ENCODE measurements at regions not wholly inside any gene's neighbourhood (a gene's known extent, or its start where the extent isn't known, plus 50 kb on each side); places are given as distances from the start of the nearest gene placed in this dataset.

DNA sequence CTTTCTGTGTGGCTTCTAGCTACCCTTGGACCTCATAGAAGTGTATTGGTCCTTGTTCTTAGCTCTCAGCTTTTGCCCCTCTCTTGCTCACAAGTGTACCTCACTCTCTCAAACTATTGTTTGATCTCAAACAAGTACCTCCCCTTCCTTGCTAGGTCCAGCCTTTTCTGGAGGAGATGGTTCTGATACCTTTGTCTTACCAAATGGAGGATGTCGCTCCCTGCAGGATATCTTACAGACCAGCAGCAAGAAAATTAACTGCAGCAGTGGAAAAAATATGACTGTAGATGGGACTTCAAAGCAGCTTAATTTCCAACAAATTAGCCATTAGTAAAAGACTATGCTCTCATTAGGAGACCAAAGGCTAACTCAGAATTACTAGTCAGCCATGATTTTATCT is 388.1 kb upstream of the ROBO2 start:
- H3K4me3 Mint-ChIP-seq: no peak overlapping the region
- no peaks in the 10 kb centered on the region for H3K27me3 ChIP-seq
- H4K20me1 ChIP-seq (ENCODE audit: low read depth): no peaks in the 10 kb centered on the region
- H3F3A ChIP-seq (ENCODE audit: low read depth): no peaks in the 10 kb centered on the region
- DNase-seq (ENCODE audit: low spot score): peak; percentile 14
- no peak overlapping the region for H3K9ac ChIP-seq
- H2AFZ ChIP-seq (replicated peaks): peak overlapping the region; percentile 55
- TF ChIP-seq EZH2phosphoT487 (IDR thresholded peaks at IDR 0.05) (no peak), EZH2 (IDR thresholded peaks at IDR 0.05) (no peak)
- TF ChIP-seq, protein P1, sequence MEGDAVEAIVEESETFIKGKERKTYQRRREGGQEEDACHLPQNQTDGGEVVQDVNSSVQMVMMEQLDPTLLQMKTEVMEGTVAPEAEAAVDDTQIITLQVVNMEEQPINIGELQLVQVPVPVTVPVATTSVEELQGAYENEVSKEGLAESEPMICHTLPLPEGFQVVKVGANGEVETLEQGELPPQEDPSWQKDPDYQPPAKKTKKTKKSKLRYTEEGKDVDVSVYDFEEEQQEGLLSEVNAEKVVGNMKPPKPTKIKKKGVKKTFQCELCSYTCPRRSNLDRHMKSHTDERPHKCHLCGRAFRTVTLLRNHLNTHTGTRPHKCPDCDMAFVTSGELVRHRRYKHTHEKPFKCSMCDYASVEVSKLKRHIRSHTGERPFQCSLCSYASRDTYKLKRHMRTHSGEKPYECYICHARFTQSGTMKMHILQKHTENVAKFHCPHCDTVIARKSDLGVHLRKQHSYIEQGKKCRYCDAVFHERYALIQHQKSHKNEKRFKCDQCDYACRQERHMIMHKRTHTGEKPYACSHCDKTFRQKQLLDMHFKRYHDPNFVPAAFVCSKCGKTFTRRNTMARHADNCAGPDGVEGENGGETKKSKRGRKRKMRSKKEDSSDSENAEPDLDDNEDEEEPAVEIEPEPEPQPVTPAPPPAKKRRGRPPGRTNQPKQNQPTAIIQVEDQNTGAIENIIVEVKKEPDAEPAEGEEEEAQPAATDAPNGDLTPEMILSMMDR (IDR thresholded peaks at IDR 0.05): no peak
- no peaks in the 10 kb centered on the region for H3K36me3 Mint-ChIP-seq
- H3K4me2 ChIP-seq: no peak overlapping the region
- H3K4me1 Mint-ChIP-seq: peaks cover 5% of the 10 kb centered on the region
- no peak overlapping the region for H3K27ac ChIP-seq
- no peak overlapping the region for H3K27ac Mint-ChIP-seq
- H3K4me1 ChIP-seq: no peaks in the 10 kb centered on the region
- no peaks in the 10 kb centered on the region for H3K79me2 ChIP-seq (ENCODE audit: low read depth)
- H3K27me3 Mint-ChIP-seq (ENCODE audit: insufficient read depth, low read depth): no peaks in the 10 kb centered on the region
- H3K9me3 ChIP-seq (ENCODE audit: low read depth): no peaks in the 10 kb centered on the region
- no peaks in the 10 kb centered on the region for H3K36me3 ChIP-seq
- no peaks in the 10 kb centered on the region for H3K9me3 Mint-ChIP-seq
- H3K4me3 ChIP-seq: no peak overlapping the region

- Histone ChIP-seq H3K27me3 (no peaks in the 10 kb centered on the region), H3K27ac (no peak overlapping the region), H3F3A (ENCODE audit: low read depth) (no peaks in the 10 kb centered on the region), H3K79me2 (ENCODE audit: low read depth) (no peaks in the 10 kb centered on the region), H3K9ac (no peak overlapping the region), H3K36me3 (no peaks in the 10 kb centered on the region), H3K4me1 (no peaks in the 10 kb centered on the region), H3K4me3 (no peak overlapping the region), H3K4me2 (no peak overlapping the region), H3K9me3 (ENCODE audit: low read depth) (no peaks in the 10 kb centered on the region), H4K20me1 (ENCODE audit: low read depth) (no peaks in the 10 kb centered on the region), H2AFZ (replicated peaks) (no peak overlapping the region)
- no peak for TF ChIP-seq EZH2phosphoT487 (IDR thresholded peaks at IDR 0.05)
- no peak for TF ChIP-seq EZH2 (IDR thresholded peaks at IDR 0.05)
- TF ChIP-seq, protein P1 (IDR thresholded peaks at IDR 0.05): no peak
- Mint-ChIP-seq H3K36me3 (no peaks in the 10 kb centered on the region), H3K4me1 (peaks cover 5% of the 10 kb centered on the region), H3K9me3 (no peaks in the 10 kb centered on the region), H3K27ac (no peak overlapping the region), H3K4me3 (no peak overlapping the region), H3K27me3 (ENCODE audit: insufficient read depth, low read depth) (no peaks in the 10 kb centered on the region)
- no peak for DNase-seq (ENCODE audit: low spot score)
Observed at GRCh38 chr3:76652524-76652923, 387.4 kb upstream of the ROBO2 start.

GRCh38 chr3:76653640-76654251 is 386.2 kb upstream of the ROBO2 start:
- no peak for DNase-seq (ENCODE audit: low spot score)
- H3K27me3 ChIP-seq: no peaks in the 10 kb centered on the region
- H3K27me3 Mint-ChIP-seq (ENCODE audit: insufficient read depth, low read depth): no peaks in the 10 kb centered on the region
- no peaks in the 10 kb centered on the region for H4K20me1 ChIP-seq (ENCODE audit: low read depth)
- no peak overlapping the region for H2AFZ ChIP-seq (replicated peaks)
- H3K79me2 ChIP-seq (ENCODE audit: low read depth): no peaks in the 10 kb centered on the region
- H3K4me1 ChIP-seq: no peaks in the 10 kb centered on the region
- H3K4me2 ChIP-seq: no peak overlapping the region
- H3K9ac ChIP-seq: no peak overlapping the region
- H3K27ac Mint-ChIP-seq: no peak overlapping the region
- H3K9me3 ChIP-seq (ENCODE audit: low read depth): no peaks in the 10 kb centered on the region
- H3K4me1 Mint-ChIP-seq: peaks cover 5% of the 10 kb centered on the region
- no peaks in the 10 kb centered on the region for H3K9me3 Mint-ChIP-seq
- no peak overlapping the region for H3K27ac ChIP-seq
- H3K36me3 ChIP-seq: no peaks in the 10 kb centered on the region
- H3K4me3 ChIP-seq: no peak overlapping the region
- no peak overlapping the region for H3K4me3 Mint-ChIP-seq
- no peak for TF ChIP-seq EZH2phosphoT487 (IDR thresholded peaks at IDR 0.05)
- TF ChIP-seq, protein P1 (IDR thresholded peaks at IDR 0.05): no peak
- no peak for TF ChIP-seq EZH2 (IDR thresholded peaks at IDR 0.05)
- H3K36me3 Mint-ChIP-seq: no peaks in the 10 kb centered on the region
- no peaks in the 10 kb centered on the region for H3F3A ChIP-seq (ENCODE audit: low read depth)
